ENCODE measurements at regions not wholly inside any gene's neighbourhood (a gene's known extent, or its start where the extent isn't known, plus 50 kb on each side); places are given as distances from the start of the nearest gene placed in this dataset.
"Not testable (repeated sequence)": the region's sequence is repeated elsewhere in the genome, so short reads cannot be mapped to it uniquely, and the experiment has no call there.

- whole genome bisulfite sequencing, 2 experiments = 90 to 91% methylated on average over 5 of the region's 5 CpGs
- H3K4me1 ChIP-seq (ENCODE audit: control insufficient read depth, insufficient read depth, low read length) = peaks cover 2% of the 10 kb centered on the region
- no peak overlapping the region for H3K4me3 ChIP-seq (ENCODE audit: insufficient read depth, low read depth, low read length)
- no peaks in the 10 kb centered on the region for H3K27me3 ChIP-seq (ENCODE audit: control insufficient read depth, insufficient read depth, low read length, poor library complexity, severe bottlenecking)
- no peak overlapping the region for H3K27ac ChIP-seq (ENCODE audit: insufficient read depth, low read depth, low read length, poor library complexity, severe bottlenecking)
- no peaks in the 10 kb centered on the region for H3K9me3 ChIP-seq (ENCODE audit: control insufficient read depth, low read length)
- H3K36me3 ChIP-seq (ENCODE audit: control insufficient read depth, insufficient read depth, low read length) = no peaks in the 10 kb centered on the region
Observed at GRCh38 chr2:43006834-43007543, 214.6 kb upstream of the HAAO start.

- Histone ChIP-seq H3K4me1 (ENCODE audit: control insufficient read depth, insufficient read depth, low read length) (peaks cover 2% of the 10 kb centered on the region), H3K36me3 (ENCODE audit: control insufficient read depth, insufficient read depth, low read length) (no peaks in the 10 kb centered on the region), H3K4me3 (ENCODE audit: insufficient read depth, low read depth, low read length) (no peak overlapping the region), H3K27me3 (ENCODE audit: control insufficient read depth, insufficient read depth, low read length, poor library complexity, severe bottlenecking) (no peaks in the 10 kb centered on the region), H3K27ac (ENCODE audit: insufficient read depth, low read depth, low read length, poor library complexity, severe bottlenecking) (no peak overlapping the region), H3K9me3 (ENCODE audit: control insufficient read depth, low read length) (no peaks in the 10 kb centered on the region)
- 91 to 94% methylated on average over 13 of the region's 13 CpGs for WGBS, 2 experiments
Observed at GRCh38 chr2:43005975-43006833, 213.8 kb upstream of the HAAO start.

- no peak overlapping the region for H3K4me3 ChIP-seq (ENCODE audit: insufficient read depth, low read depth, low read length)
- H3K27ac ChIP-seq (ENCODE audit: insufficient read depth, low read depth, low read length, poor library complexity, severe bottlenecking) = no peak overlapping the region
- H3K4me1 ChIP-seq (ENCODE audit: control insufficient read depth, insufficient read depth, low read length) = peaks cover 2% of the 10 kb centered on the region
- H3K36me3 ChIP-seq (ENCODE audit: control insufficient read depth, insufficient read depth, low read length) = no peaks in the 10 kb centered on the region
- H3K27me3 ChIP-seq (ENCODE audit: control insufficient read depth, insufficient read depth, low read length, poor library complexity, severe bottlenecking) = no peaks in the 10 kb centered on the region
- no peaks in the 10 kb centered on the region for H3K9me3 ChIP-seq (ENCODE audit: control insufficient read depth, low read length)
- WGBS, 2 experiments = 92% methylated on average over 15 of the region's 15 CpGs
Observed at GRCh38 chr2:43005245-43005974, 213.0 kb upstream of the HAAO start.

- Histone ChIP-seq H3K4me1 (ENCODE audit: control insufficient read depth, insufficient read depth, low read length) (peaks cover 2% of the 10 kb centered on the region), H3K27me3 (ENCODE audit: control insufficient read depth, insufficient read depth, low read length, poor library complexity, severe bottlenecking) (no peaks in the 10 kb centered on the region), H3K27ac (ENCODE audit: insufficient read depth, low read depth, low read length, poor library complexity, severe bottlenecking) (no peak overlapping the region), H3K9me3 (ENCODE audit: control insufficient read depth, low read length) (no peaks in the 10 kb centered on the region), H3K36me3 (ENCODE audit: control insufficient read depth, insufficient read depth, low read length) (no peaks in the 10 kb centered on the region), H3K4me3 (ENCODE audit: insufficient read depth, low read depth, low read length) (no peak overlapping the region)
- whole genome bisulfite sequencing, 2 experiments = 91% methylated on average over 5 of the region's 5 CpGs
Observed at GRCh38 chr2:43004879-43005244, 212.5 kb upstream of the HAAO start.

- 72 to 75% methylated on average over 11 of the region's 11 CpGs for WGBS, 2 experiments
Observed at GRCh38 chr2:43004126-43004865, 211.9 kb upstream of the HAAO start.

GRCh38 chr2:43003702-43004101 lies 211.3 kb upstream of the HAAO start:
- no peaks in the 10 kb centered on the region for H3K27me3 ChIP-seq (ENCODE audit: control insufficient read depth, insufficient read depth, low read length, poor library complexity, severe bottlenecking)
- no peaks in the 10 kb centered on the region for H3K9me3 ChIP-seq (ENCODE audit: control insufficient read depth, low read length)
- H3K4me1 ChIP-seq (ENCODE audit: control insufficient read depth, insufficient read depth, low read length) = peaks cover 2% of the 10 kb centered on the region
- no peaks in the 10 kb centered on the region for H3K36me3 ChIP-seq (ENCODE audit: control insufficient read depth, insufficient read depth, low read length)
- no peak overlapping the region for H3K4me3 ChIP-seq (ENCODE audit: insufficient read depth, low read depth, low read length)
- no peak overlapping the region for H3K27ac ChIP-seq (ENCODE audit: insufficient read depth, low read depth, low read length, poor library complexity, severe bottlenecking)
- 93 to 97% methylated on average over 2 of the region's 2 CpGs for WGBS, 2 experiments

More at GRCh38 chr2:43004126-43004865, 211.9 kb upstream of the HAAO start:
- not testable (repeated sequence) for H3K27ac ChIP-seq (ENCODE audit: insufficient read depth, low read depth, low read length, poor library complexity, severe bottlenecking); H3K4me1 ChIP-seq (ENCODE audit: control insufficient read depth, insufficient read depth, low read length); H3K27me3 ChIP-seq (ENCODE audit: control insufficient read depth, insufficient read depth, low read length, poor library complexity, severe bottlenecking); H3K36me3 ChIP-seq (ENCODE audit: control insufficient read depth, insufficient read depth, low read length); H3K4me3 ChIP-seq (ENCODE audit: insufficient read depth, low read depth, low read length); H3K9me3 ChIP-seq (ENCODE audit: control insufficient read depth, low read length)

GRCh38 chr2:43001787-43002468 lies 209.5 kb upstream of the HAAO start:
- Histone ChIP-seq H3K4me3 (ENCODE audit: insufficient read depth, low read depth, low read length) (no peak overlapping the region), H3K27ac (ENCODE audit: insufficient read depth, low read depth, low read length, poor library complexity, severe bottlenecking) (no peak overlapping the region), H3K27me3 (ENCODE audit: control insufficient read depth, insufficient read depth, low read length, poor library complexity, severe bottlenecking) (no peaks in the 10 kb centered on the region), H3K4me1 (ENCODE audit: control insufficient read depth, insufficient read depth, low read length) (peaks cover 2% of the 10 kb centered on the region), H3K36me3 (ENCODE audit: control insufficient read depth, insufficient read depth, low read length) (no peaks in the 10 kb centered on the region), H3K9me3 (ENCODE audit: control insufficient read depth, low read length) (no peaks in the 10 kb centered on the region)
- WGBS, 2 experiments = 94 to 96% methylated on average over 5 of the region's 5 CpGs

GRCh38 chr2:43001055-43001378 lies 208.6 kb upstream of the HAAO start:
- H3K27me3 ChIP-seq (ENCODE audit: control insufficient read depth, insufficient read depth, low read length, poor library complexity, severe bottlenecking) = no peaks in the 10 kb centered on the region
- WGBS, 2 experiments = 94% methylated on average over 4 of the region's 4 CpGs
- H3K4me3 ChIP-seq (ENCODE audit: insufficient read depth, low read depth, low read length) = no peak overlapping the region
- H3K9me3 ChIP-seq (ENCODE audit: control insufficient read depth, low read length) = no peaks in the 10 kb centered on the region
- H3K36me3 ChIP-seq (ENCODE audit: control insufficient read depth, insufficient read depth, low read length) = no peaks in the 10 kb centered on the region
- H3K27ac ChIP-seq (ENCODE audit: insufficient read depth, low read depth, low read length, poor library complexity, severe bottlenecking) = no peak overlapping the region
- H3K4me1 ChIP-seq (ENCODE audit: control insufficient read depth, insufficient read depth, low read length) = peaks cover 2% of the 10 kb centered on the region

GRCh38 chr2:43000242-43001054 lies 208.1 kb upstream of the HAAO start:
- Histone ChIP-seq H3K4me1 (ENCODE audit: control insufficient read depth, insufficient read depth, low read length) (peaks cover 2% of the 10 kb centered on the region), H3K27ac (ENCODE audit: insufficient read depth, low read depth, low read length, poor library complexity, severe bottlenecking) (no peak overlapping the region), H3K36me3 (ENCODE audit: control insufficient read depth, insufficient read depth, low read length) (no peaks in the 10 kb centered on the region), H3K4me3 (ENCODE audit: insufficient read depth, low read depth, low read length) (no peak overlapping the region), H3K9me3 (ENCODE audit: control insufficient read depth, low read length) (peaks cover 2% of the 10 kb centered on the region), H3K27me3 (ENCODE audit: control insufficient read depth, insufficient read depth, low read length, poor library complexity, severe bottlenecking) (no peaks in the 10 kb centered on the region)
- WGBS, 2 experiments = 89 to 90% methylated on average over 24 of the region's 25 CpGs
